ENCODE measurements at regions not wholly inside any gene's neighbourhood (a gene's known extent, or its start where the extent isn't known, plus 50 kb on each side); places are given as distances from the start of the nearest gene placed in this dataset.
A peak's percentile ranks its signal among the peaks of the same experiment; 100 is the strongest.

- no peak for DNase-seq (ENCODE audit: low spot score)
Observed at GRCh38 chr1:17933501-17933900, 174.1 kb upstream of the IGSF21 start.

DNA sequence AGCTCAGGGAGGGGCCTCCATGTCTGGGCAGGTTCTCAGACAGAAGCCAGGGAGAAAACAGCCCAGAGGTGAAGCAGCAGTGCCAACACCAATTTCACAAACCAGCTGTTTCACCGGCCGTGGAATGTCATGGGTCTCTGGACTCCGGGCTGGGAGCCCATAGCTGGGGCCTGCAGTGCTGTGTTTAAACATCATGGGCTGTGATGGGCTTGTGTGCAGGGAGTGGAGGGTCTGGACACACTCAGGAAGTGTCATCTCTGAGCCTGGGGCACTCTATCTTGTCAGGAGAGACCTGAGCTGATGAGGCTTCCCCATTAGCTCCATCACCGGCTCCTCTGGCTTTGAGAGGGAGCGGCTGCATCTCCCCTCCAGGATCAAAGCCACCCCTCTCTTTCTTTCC lies 173.6 kb upstream of the IGSF21 start:
- DNase-seq (ENCODE audit: low spot score) = no peak

DNA sequence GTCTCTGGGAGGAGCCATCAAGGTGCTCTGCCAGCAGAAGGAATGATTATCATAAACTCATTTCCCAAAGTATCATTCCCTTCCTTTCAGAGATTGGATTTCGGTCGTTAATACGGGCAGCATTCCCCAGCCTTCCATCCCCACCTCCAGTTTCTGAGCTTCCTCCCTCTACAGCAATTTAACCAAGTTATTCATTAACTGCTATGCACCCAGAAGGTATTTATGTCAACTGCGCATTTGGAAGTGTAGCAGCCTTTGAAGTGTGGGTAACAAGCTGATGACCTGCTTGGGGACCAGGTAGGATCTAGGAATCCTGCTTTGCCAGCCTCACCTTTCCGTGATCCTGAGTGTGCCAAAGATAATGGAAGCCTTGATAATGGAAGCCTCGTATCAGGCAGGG lies 172.4 kb upstream of the IGSF21 start:
- DNase-seq (ENCODE audit: low spot score) = no peak

DNA sequence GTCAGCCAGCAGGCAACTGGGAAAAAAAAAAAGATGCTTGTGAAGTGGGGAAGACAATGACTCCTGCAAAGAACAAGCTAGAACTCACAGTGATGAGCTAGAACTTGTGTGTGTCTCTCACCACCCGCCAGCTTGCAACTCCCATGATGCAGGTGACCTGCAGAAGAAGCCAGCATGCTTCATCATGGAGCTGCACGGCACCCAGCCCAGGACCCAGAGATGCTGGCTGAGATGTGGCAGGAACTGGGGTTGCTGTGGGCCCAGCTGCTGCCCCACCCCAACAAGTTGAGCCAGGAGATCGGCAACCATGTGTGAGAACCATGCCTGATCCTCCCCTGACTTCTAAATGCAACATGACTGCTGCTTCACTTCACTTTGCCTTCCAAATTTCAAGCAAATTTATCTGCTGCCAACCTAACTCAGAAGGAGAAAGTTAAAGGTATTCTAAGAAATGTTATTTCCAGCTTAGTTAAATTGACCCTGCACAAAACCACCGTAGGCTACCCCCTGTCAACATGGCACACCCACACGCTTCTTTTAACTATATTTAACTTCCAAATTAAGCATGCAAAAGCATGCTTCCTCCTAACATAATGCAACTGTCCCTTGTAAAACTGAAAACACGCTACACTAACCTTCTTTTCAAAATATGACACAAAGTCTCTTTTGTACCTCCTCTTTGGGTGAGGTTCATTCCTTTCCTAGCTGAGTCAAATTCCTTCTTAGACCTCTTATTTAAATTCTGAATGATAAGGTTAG lies 166.0 kb upstream of the IGSF21 start:
- no peak for DNase-seq (ENCODE audit: low spot score)

GRCh38 chr1:17943506-17943905 lies 164.1 kb upstream of the IGSF21 start:
- DNase-seq (ENCODE audit: low spot score) = no peak

DNA sequence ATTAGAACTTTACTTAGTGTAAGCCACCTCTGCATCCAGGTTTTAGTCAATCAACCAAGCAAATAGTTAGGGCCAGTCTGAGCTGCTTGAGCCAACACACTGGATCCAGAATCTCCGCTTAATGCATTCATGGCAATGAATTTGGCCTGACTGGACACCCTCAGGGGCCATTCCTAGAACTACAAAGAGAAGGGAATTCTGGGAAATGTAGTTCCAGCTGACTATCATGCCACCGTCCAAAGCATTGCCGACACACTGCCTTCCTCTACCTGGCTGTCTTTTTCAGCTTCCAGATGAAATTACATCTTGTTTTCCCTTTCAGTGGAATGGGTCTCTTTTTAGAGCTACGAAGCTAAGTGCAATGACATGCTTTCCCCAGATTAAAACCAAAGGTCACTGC lies 163.0 kb upstream of the IGSF21 start:
- no peak for DNase-seq (ENCODE audit: low spot score)

DNA sequence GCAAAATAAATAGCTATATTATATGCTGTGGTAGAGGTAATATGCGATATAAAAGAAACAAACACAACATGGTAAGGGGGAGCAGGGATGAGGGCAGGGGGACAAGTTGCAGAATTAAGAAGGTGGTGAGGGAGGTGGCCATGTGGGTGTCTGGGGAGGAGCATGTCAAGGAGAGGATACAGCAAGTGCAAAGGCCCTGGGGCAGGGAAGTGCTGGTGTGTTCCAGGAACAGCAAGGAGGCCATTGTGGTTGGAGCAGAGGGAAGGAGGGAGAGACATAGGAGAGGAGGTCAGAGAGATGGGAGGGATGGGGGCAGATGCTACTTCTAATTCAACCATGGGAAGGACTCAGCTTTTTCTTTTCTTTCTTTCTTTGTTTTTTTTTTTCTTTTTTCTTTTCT lies 161.2 kb upstream of the IGSF21 start:
- no peak for DNase-seq (ENCODE audit: low spot score)

- DNase-seq (ENCODE audit: low spot score) = no peak
Observed at GRCh38 chr1:17948594-17948993, 159.0 kb upstream of the IGSF21 start.

GRCh38 chr1:17949511-17949910 lies 158.1 kb upstream of the IGSF21 start:
- DNase-seq (ENCODE audit: low spot score) = no peak

GRCh38 chr1:17950728-17951127 lies 156.9 kb upstream of the IGSF21 start:
- no peak for DNase-seq (ENCODE audit: low spot score)

DNA sequence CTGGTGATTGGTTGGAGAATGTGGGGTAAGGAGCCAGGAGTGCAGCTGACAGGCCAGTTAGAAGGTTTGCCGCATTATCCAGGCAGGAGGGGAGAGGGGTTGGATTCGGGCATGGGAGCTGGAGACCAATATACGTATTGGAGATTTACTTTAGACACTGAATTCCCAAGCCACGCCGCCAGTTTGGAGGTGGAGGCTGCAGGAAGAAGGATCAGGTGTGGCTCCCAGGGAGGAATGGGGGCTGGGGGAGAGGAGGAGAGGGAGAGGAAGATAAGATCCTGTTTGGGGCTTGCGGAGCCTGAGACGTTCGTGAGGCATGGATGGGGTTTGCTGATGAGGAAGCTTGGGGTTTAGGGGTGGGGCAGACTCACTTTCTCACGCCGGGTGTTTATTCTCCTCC lies 155.1 kb upstream of the IGSF21 start:
- no peak for DNase-seq (ENCODE audit: low spot score)

GRCh38 chr1:17953921-17954320 lies 153.7 kb upstream of the IGSF21 start:
- DNase-seq (ENCODE audit: low spot score) = no peak

DNA sequence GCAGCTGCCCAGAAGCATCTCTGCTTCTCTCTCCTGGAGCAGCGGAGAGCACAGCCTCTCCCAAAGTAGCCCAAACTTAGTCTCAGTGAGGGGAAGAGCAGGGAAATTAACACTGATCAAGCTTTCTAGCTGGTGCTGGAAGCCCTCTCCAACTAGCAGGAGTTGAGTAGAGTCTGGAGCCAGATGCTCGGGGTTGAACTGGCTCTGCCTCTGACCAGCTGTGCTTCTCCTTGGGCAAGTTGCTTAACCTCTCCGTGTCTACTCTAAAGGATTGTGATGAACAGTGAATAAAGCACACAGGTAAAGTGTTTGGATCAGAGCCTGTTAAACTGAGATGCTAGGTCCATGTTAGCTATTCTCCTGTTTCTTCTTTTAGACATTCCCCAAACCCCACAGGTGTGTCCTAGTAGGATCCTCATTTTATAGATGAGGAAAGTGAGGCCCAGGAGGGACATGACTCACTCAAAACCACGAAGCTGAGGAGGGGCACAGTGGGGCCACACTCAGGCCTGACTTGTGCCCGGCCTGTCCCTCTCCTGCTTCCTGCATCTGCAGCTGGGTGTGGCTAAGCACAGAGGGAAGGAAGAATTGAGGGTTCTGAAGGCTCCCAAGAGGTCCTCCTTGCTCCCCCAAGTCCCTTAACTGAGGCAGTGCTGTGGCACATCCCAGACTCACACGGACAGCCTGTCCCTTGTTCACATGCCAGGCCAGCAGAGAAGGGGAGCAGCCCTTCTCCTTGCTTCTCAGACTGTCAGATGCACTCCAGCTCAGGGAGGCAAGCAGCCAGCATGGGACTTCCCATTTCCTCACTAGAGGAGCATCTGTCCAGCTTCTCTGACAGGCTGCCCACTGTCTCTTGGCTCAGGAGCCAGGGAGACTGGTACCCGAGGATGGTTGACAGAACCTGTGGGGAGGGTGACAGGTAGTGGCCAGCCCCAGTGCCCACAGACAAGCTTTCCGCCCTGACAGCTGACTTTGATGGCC lies 152.0 kb upstream of the IGSF21 start:
- DNase-seq (ENCODE audit: low spot score) = peak; percentile 54

DNA sequence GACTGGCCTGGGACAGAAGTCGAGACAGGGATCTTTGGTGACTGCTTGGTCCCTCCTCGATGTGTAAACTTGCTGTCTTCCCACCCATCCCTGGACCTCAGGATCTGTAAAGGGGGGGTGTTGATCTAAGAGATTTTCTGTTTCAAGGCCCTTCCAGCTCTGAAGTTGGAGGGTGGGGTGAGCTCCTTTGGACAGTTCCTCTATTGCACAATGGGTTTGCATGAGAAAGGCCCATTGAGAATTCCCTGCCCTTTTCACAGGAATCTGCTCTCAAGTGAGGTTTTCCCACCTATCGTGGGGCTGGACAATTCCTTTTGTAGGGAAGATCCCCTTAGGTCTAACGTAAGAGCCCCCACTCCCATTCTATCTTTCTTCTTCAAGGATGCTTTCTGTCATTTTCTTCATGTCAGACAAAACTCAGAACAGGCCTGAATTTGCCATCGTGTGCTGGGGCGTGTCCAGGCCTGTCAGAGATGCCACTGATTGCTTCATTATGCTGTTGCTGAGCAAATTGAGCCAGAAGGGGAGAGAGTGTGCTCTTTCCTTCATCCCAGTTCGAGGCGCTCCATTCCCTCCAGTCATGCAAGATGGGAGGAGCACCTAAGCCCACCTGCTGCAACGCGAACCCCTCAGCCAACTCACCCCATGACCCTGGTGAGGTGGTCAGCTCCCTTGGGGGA lies 149.9 kb upstream of the IGSF21 start:
- DNase-seq (ENCODE audit: low spot score) = no peak

- no peak for DNase-seq (ENCODE audit: low spot score)
Observed at GRCh38 chr1:17958704-17959103, 148.9 kb upstream of the IGSF21 start.

DNA sequence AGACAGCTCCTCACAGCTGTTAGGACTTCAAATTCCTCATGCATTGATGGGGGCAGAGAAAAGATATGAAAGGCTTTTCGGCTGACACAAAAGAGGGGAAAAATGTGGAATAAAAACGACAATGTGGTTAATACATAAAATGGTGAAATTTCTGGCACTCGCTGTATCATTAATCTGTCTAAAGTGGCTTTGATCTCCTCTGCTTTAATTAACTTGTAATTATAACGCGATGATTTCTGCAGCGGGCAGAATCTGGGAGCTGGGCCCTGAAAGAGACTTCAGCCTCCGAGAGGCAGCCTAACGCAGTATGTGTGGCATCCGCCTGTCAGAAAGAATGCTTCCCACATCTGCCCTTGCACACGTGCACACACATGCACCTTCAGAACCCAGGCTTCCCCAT lies 144.1 kb upstream of the IGSF21 start:
- no peak for DNase-seq (ENCODE audit: low spot score)

DNA sequence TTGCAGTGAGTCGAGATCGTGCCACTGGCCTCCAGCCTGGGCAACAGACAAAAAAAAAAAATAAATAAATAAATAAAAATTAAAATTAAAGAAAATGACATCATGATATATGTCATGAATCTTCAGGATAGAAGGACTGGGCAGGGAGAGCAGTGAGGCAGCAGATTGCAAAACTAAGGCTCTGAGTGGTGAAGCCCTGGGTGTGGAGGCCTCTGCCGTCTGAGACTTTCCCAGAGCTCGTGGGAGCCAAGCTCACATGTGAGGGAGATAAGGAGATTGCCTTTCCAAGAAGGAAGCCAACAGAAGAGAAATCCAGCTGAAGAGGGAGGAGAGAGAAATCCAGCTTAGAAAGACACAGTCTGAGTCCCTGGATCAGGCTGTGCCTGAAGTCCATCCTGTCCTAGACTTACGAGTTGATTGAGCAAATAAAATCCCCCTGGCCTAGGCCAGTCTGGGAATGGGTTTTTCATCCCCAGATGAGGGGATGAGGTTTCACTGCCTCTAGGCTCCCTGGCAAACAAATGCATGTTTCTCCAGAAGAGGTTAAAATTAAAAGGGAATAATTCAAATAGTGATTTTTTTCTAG lies 142.0 kb upstream of the IGSF21 start:
- DNase-seq (ENCODE audit: low spot score) = no peak

GRCh38 chr1:17966341-17966740 lies 141.3 kb upstream of the IGSF21 start:
- no peak for DNase-seq (ENCODE audit: low spot score)

- DNase-seq (ENCODE audit: low spot score) = no peak
Observed at GRCh38 chr1:17967623-17968255, 139.9 kb upstream of the IGSF21 start.

- no peak for DNase-seq (ENCODE audit: low spot score)
Observed at GRCh38 chr1:17970757-17971156, 136.8 kb upstream of the IGSF21 start.

DNA sequence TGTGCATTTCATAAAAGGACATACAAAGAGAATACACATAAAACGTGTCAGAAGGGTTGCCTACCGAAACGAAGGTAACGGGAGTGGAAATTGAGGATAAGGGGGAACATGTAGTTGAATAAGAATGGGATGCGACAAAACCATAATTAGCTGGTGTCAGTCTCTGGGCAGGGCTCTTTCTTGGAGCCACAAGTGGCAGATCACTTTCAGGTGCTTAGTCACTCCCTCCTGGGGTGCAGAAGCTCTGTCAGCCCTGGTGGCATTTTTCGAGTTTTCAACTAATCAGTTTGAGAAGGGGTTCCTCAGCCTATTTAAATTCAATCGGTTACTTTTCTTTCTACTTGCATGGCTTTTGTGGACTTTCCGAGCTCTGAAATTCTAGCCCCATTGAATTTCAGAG lies 133.9 kb upstream of the IGSF21 start:
- no peak for DNase-seq (ENCODE audit: low spot score)

- no peak for DNase-seq (ENCODE audit: low spot score)
Observed at GRCh38 chr1:17976854-17977253, 130.7 kb upstream of the IGSF21 start.
